Heart left ventricle (tissue), 16 donors: ENCODE measurements at regions not wholly inside any gene's neighbourhood (a gene's known extent, or its start where the extent isn't known, plus 50 kb on each side); places are given as distances from the start of the nearest gene placed in this dataset.
A peak's percentile ranks its signal among the peaks of the same experiment; 100 is the strongest.

Experiments
- ATAC-seq, 4 donors: fragments of 200-7000 bp; cut with Tn5 transposase; one replicate each; pipeline ENCODE4 v1.9.1; 2020 to 2022; ENCODE audit warnings: moderate library complexity in 4 of 4, mild to moderate bottlenecking in 3 of 4, moderate number of reproducible peaks in 1 of 4
- DNase-seq, 5 donors: peaks; one replicate each; pipeline ENCODE4 v3.0.0-alpha.2; 2020
- H3K27ac ChIP-seq, 12 donors: fragments of 200-600 bp; sonication (generic) in 4 of 12; one replicate each; pipeline versions ENCODE4 v1.5.0 to v1.8.0; 2016 to 2022; ENCODE audit warnings: mild to moderate bottlenecking in 2 of 12
- H3K27me3 ChIP-seq, 9 donors: fragments of 200-600 bp; sonication (generic) in 2 of 9; one replicate each; pipeline versions ENCODE4 v1.5.1 to v1.8.0; 2016 to 2022; ENCODE audit warnings: mild to moderate bottlenecking in 3 of 9
- H3K36me3 ChIP-seq, 9 donors: fragments of 200-600 bp; sonication (generic) in 2 of 9; one replicate each; pipeline versions ENCODE4 v1.5.0 to v1.8.0; 2018 to 2022; ENCODE audit warnings: mild to moderate bottlenecking in 2 of 9
- H3K4me1 ChIP-seq, 12 donors: fragments of 200-600 bp; sonication (generic) in 4 of 12; one replicate each; pipeline versions ENCODE4 v1.5.0 to v1.8.0; 2016 to 2022; ENCODE audit warnings: mild to moderate bottlenecking in 3 of 12
- H3K4me3 ChIP-seq, 12 donors: fragments of 200-600 bp; sonication (generic) in 4 of 12; one replicate each; pipeline versions ENCODE4 v1.5.0 to v1.8.0; 2017 to 2022; ENCODE audit warnings: mild to moderate bottlenecking in 9 of 12, moderate library complexity in 4 of 12
- H3K9me3 ChIP-seq, 12 donors: fragments of 200-600 bp; sonication (generic) in 4 of 12; one replicate each; pipeline versions ENCODE4 v1.5.0 to v1.8.0; 2016 to 2022; ENCODE audit warnings: mild to moderate bottlenecking in 1 of 12
- CTCF ChIP-seq, 12 donors: fragments of 200-600 bp; sonication (generic) in 4 of 12; IDR thresholded peaks; one replicate each; pipeline versions ENCODE4 v1.5.0 to v1.8.0; 2018 to 2022; ENCODE audit warnings: antibody characterized with exemption in 12 of 12, mild to moderate bottlenecking in 5 of 12
- POLR2A ChIP-seq, 2 donors: fragments of 450-650 bp; IDR thresholded peaks; one replicate each; pipeline ENCODE4 v1.6.1; 2017; ENCODE audit warnings: antibody characterized with exemption in 2 of 2, mild to moderate bottlenecking in 2 of 2, moderate library complexity in 2 of 2
- WGBS, 4 donors: extraction: QIAGEN DNeasy Blood & Tissue Kit in 2 of 4; methylation state at CpG; one replicate each; pipeline versions ENCODE4 v1.1.5 to v1.1.7; 2013 to 2018; 5-methylcytosine and 5-hydroxymethylcytosine counted together
- intact Hi-C, 10 donors: fragments of 100-400 bp; cut with DNase I; formaldehyde crosslinking; loops; one replicate each; pipeline versions ENCODE4 v1.11.1 to v1.14.2; 2022
- donor health status: ischemic (EF 13 %, LVEDD 7.1; RV severe dilation, severe dysfunction).
- donor health status: healthy with polysubstance abuse.
- donor health status: DM: no; HTN: yes; CAD: no.
- donor health status: DM: no; HTN: no; CAD: no.
- donor health status: ischemic (EF 25% LVEDD 6.9; RV normal size, moderate dysfunction).
- donor health status: ischemic (EF 25% LVEDD 5.7; RV mildly dilated, moderate dysfunction).
- donor health status: healthy.
- donor health status: DM: yes; HTN: yes; CAD: no.
- donor health status: ischemic (EF 35%, LVEDD 5.7; RV mildly dilated, moderate dysfunction).
- donor health status: nonischemic (EF 11% LVEDD 7.7; RV severe dilation, severe dysfunction).
- donor health status: DM: yes; HTN: yes; CAD: no.
- donor health status: PGD.
- donor health status: ischemic (EF 29% LVEDD 5.4; RV normal size, mild dysfunction).
- donor health status: nonischemic (EF 23%, LVEDD 6.1; RV moderate dilation, normal function).

GRCh38 chr19:31545777-31546176, 196.5 kb upstream of the TSHZ3 start:
- no peak for ATAC-seq
- H3K9me3 ChIP-seq = no peaks in the 10 kb centered on the region
- H3K36me3 ChIP-seq = no peaks in the 10 kb centered on the region
- no peaks in the 10 kb centered on the region for H3K4me1 ChIP-seq
- WGBS, 4 donors = 63 to 74% (median 70%) methylated on average over 2 of the region's 2 CpGs
- intact Hi-C loops = loop anchor here in 6 of 10 donors (10.0 kb wide), 2 partner anchors 861 to 871 kb away; no protein-coding TSS in a partner anchor
- H3K4me3 ChIP-seq = no peak overlapping the region
- peak in 1 of 5 donors; percentile 2 for DNase-seq
- no peak overlapping the region for H3K27ac ChIP-seq
- peaks cover 0 to 14% (median 0%) of the 10 kb centered on the region in 9 donors for H3K27me3 ChIP-seq
- no peak for TF ChIP-seq CTCF (IDR thresholded peaks at IDR 0.05)
- TF ChIP-seq POLR2A (IDR thresholded peaks at IDR 0.05) = no peak

GRCh38 chr19:31546205-31546960, 197.1 kb upstream of the TSHZ3 start:
- Histone ChIP-seq H3K4me3 (no peak overlapping the region), H3K9me3 (no peaks in the 10 kb centered on the region), H3K4me1 (no peaks in the 10 kb centered on the region), H3K36me3 (no peaks in the 10 kb centered on the region), H3K27ac (no peak overlapping the region), H3K27me3 (peaks cover 0 to 9% (median 0%) of the 10 kb centered on the region in 9 donors)
- TF ChIP-seq POLR2A (IDR thresholded peaks at IDR 0.05) (no peak), CTCF (IDR thresholded peaks at IDR 0.05) (no peak)
- intact Hi-C loops = loop anchor here in 6 of 10 donors (10.0 kb wide), 2 partner anchors 862 to 872 kb away; no protein-coding TSS in a partner anchor
- ATAC-seq (no peak), DNase-seq (no peak)
- WGBS, 4 donors = 64 to 74% (median 72%) methylated on average over 9 of the region's 9 CpGs

- H3K9me3 ChIP-seq = no peaks in the 10 kb centered on the region
- DNase-seq = no peak
- no peaks in the 10 kb centered on the region for H3K4me1 ChIP-seq
- H3K4me3 ChIP-seq = no peak overlapping the region
- peak in 1 of 4 donors; percentile 34 for ATAC-seq
- no peak overlapping the region for H3K27ac ChIP-seq
- intact Hi-C loops = loop anchor here in 7 of 10 donors (2.0 to 10.0 kb wide), 3 partner anchors 864 to 874 kb away; no protein-coding TSS in a partner anchor
- peaks cover 0 to 7% (median 0%) of the 10 kb centered on the region in 9 donors for H3K27me3 ChIP-seq
- no peaks in the 10 kb centered on the region for H3K36me3 ChIP-seq
- no peak for TF ChIP-seq POLR2A (IDR thresholded peaks at IDR 0.05)
- TF ChIP-seq CTCF (IDR thresholded peaks at IDR 0.05) = peak; percentile 31 to 60 (median 42)
- WGBS, 4 donors = 74 to 81% (median 76%) methylated on average over 4 of the region's 4 CpGs
Measured at GRCh38 chr19:31548941-31549340, 199.7 kb upstream of the TSHZ3 start.

GRCh38 chr19:31553112-31553845, 204.0 kb upstream of the TSHZ3 start:
- H3K9me3 ChIP-seq = no peaks in the 10 kb centered on the region
- H3K27me3 ChIP-seq = peaks cover 0 to 16% (median 0%) of the 10 kb centered on the region in 9 donors
- ATAC-seq = peak in 3 of 4 donors; percentile 11 to 12 (median 11)
- TF ChIP-seq CTCF (IDR thresholded peaks at IDR 0.05) (no peak), POLR2A (IDR thresholded peaks at IDR 0.05) (no peak)
- 41 to 47% (median 44%) methylated on average over 9 of the region's 9 CpGs for WGBS, 4 donors
- H3K4me1 ChIP-seq = no peaks in the 10 kb centered on the region
- no peak overlapping the region for H3K4me3 ChIP-seq
- H3K27ac ChIP-seq = no peak overlapping the region
- H3K36me3 ChIP-seq = no peaks in the 10 kb centered on the region
- intact Hi-C loops = loop anchor here in 2 of 10 donors (10.0 kb wide), 2 partner anchors 768 to 878 kb away; no protein-coding TSS in a partner anchor
- no peak for DNase-seq
